HG02840 (cell line): ENCODE measurements at regions not wholly inside any gene's neighbourhood (a gene's known extent, or its start where the extent isn't known, plus 50 kb on each side); places are given as distances from the start of the nearest gene placed in this dataset.

Experiments used
- ATAC-seq: cut with Tn5 transposase; IDR thresholded peaks from one replicate; pipeline ENCODE4 v1.9.1; 2021; ENCODE audit warnings: mild to moderate bottlenecking, moderate library complexity, moderate number of reproducible peaks; ENCODE audit not compliant: unreplicated experiment, low FRiP score

- no peak for ATAC-seq
Observed at GRCh38 chr20:39333211-39333610, 371.1 kb downstream of the DHX35 start.

DNA sequence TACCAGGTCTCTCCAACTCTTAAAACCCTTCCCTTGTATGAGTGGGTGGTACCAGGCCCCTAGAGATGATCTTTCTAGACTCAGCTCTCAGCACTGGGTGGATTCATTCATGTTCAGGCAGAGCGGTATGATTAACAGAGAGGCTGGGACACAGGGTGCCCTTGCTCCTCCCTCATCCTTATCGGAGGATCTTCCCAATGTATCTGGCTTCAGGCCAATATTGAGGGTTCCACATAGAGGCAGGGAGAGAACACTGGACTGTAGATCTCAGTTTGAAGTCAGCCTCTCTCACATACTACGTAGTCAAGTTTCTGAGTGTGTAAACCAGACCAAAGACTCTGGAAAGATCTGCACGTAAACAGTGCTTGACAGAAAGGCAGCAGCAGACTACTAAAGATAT, 366.2 kb downstream of the DHX35 start:
- no peak for ATAC-seq

GRCh38 chr20:39326050-39326449, 363.9 kb downstream of the DHX35 start:
- no peak for ATAC-seq

- ATAC-seq: no peak
Observed at GRCh38 chr20:39318911-39319310, 356.8 kb downstream of the DHX35 start.

- ATAC-seq: no peak
Observed at GRCh38 chr20:39312676-39313075, 350.5 kb downstream of the DHX35 start.

DNA sequence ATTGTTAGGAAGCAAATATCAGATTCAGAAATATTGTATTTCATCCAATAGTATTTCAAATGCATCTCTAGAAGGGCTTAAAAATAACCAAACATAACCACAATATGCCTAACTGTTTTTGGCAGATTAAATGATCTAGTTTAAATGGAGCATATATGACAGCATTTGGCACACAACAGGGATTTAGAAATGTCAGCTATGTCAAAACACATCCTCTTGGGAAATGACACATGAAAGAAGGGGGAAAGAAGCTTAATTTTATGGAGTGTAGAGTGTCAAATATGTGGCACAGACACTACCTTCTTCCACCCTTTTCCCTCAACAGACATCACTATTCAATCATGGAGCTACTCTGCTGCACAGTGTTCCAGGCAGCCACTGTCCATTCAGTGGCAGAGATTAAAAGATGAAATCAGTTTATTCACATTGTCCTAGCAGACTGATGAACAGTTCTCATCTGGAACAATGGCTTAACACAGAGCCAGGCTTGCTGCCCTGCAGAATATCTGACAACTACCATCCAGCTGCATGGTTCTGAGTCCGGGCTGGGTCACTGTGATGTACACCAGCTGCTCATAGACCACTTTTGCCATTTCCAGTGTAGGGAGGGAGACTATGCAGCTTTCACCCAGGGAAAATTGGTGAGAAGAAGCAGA, 349.8 kb downstream of the DHX35 start:
- ATAC-seq: no peak

GRCh38 chr20:39310363-39310995, 348.3 kb downstream of the DHX35 start:
- ATAC-seq: no peak

GRCh38 chr20:39309458-39309857, 347.3 kb downstream of the DHX35 start:
- no peak for ATAC-seq

GRCh38 chr20:39302312-39302711, 340.2 kb downstream of the DHX35 start:
- no peak for ATAC-seq

GRCh38 chr20:39299783-39300182, 337.6 kb downstream of the DHX35 start:
- no peak for ATAC-seq

GRCh38 chr20:39298571-39299506, 336.7 kb downstream of the DHX35 start:
- no peak for ATAC-seq

DNA sequence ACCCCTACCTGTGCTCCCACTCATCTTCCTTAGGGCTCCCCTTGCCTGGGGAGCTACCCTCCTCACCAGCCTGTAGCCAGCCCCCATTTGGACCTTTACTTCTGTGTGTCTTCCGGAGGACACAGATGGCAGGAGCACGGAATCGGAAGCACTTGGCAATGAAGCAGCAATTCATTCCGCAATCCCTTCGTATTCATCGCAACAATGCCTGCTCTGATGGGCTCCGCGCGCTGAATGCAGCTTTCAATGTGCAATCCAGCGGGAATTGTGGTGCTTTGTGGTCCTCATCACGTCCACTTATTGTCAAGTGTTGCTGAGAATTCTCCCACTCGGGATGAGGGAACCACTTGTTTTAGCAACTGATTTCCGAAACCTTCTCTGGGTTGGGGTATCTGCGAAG, 336.0 kb downstream of the DHX35 start:
- no peak for ATAC-seq

DNA sequence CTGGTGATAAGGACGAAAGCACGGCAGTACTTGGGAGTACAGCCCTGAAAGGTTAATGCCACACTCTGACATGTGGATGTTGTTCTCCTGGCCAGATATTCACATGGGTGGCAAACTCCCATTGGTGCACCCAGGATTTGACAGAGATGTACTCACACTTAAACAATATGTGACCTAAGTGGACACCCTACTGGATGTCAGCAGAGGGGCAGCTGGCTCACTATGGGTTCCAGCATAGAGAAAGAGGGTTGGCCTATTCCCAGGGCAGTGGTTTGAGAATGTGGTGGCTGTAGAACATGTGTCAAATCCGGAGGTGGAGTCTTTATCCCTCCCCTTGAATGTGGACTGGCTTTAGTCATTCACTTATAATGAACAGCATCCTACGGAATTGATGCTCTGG, 333.2 kb downstream of the DHX35 start:
- ATAC-seq: no peak

GRCh38 chr20:39294137-39294725, 332.1 kb downstream of the DHX35 start:
- no peak for ATAC-seq

DNA sequence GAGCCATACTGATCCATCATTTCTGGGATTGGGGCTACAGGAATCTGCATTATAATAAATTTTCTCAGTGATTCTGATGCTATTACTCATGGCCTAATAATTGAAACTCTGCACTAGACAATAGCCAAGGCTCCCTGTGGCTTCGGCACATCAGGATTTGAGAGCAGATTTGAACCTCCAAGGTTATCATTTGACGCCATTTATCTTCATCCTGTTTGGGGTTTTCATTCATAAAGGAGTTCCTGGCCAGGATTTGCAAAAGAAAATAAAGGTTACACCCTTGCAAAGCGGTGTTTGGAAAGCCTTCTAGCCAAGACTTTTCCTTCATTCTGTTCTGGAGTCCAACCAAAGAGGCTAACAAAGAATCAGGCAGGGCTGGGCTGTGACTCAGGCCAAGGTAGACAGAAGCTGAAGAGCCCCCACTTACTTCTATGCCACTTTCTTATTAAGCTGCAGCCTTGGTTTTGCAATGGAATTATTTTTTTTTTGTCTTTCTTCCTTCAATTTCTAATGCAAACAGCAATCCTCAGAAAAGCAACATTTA, 330.1 kb downstream of the DHX35 start:
- ATAC-seq: no peak

DNA sequence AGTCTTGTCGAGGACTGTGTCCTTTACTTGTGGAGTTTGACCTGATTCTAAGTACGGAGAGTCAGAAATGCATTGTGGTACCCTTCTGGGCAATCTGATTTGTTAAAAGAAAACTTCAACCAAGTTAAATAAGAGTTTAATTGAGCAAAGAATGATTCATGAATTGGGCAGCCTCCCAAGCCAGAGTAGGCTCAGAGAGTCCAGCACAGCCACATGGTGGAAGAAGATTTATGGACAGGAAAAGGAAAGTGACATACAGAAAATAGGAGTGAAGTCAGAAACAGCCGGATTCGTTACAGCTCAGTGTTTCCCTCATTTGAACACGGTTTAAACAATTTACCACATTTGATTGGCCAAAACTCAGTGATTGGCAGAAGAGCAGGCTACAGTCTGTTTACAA, 329.2 kb downstream of the DHX35 start:
- ATAC-seq: no peak

- ATAC-seq: no peak
Observed at GRCh38 chr20:39290575-39290974, 328.4 kb downstream of the DHX35 start.

DNA sequence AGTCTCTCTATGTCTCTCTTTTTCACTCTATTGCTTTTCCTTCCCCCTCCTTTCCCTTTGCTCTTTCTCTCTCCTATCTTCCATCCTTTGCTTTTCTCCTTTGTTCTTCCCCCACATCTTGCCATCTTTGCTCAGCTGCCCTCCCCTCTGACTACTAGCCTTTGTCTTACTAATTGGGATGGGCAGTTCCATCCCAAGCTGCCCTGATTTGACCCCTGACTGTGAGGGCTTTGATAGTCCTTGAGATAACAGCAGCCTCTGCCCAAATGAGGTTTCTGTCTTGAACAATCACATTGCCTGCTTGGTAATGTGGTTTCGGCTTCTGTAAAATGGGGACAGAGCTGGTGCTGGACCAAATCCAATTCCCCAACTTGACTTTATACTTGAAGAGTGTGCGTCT, 327.7 kb downstream of the DHX35 start:
- ATAC-seq: no peak

- ATAC-seq: no peak
Observed at GRCh38 chr20:39289316-39289715, 327.2 kb downstream of the DHX35 start.

DNA sequence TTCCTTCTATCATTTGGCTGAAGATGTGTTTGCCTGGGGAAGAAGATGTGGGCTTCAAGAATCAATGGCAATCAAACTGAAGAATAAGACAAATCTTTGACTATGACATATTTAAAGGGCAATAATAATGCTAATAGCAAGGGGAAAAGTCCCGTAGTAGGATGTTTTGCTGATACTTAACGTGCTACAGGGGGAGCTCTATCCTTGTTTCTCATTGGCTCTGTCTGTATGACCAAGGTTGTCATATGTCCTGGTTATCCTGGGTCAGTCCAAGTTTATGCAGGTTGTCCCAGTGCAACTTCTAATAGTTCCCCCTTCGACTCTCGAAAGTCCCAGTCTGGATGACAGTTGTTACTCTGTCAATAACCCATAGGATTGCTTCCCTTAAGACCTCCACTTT, 321.3 kb downstream of the DHX35 start:
- ATAC-seq: no peak

DNA sequence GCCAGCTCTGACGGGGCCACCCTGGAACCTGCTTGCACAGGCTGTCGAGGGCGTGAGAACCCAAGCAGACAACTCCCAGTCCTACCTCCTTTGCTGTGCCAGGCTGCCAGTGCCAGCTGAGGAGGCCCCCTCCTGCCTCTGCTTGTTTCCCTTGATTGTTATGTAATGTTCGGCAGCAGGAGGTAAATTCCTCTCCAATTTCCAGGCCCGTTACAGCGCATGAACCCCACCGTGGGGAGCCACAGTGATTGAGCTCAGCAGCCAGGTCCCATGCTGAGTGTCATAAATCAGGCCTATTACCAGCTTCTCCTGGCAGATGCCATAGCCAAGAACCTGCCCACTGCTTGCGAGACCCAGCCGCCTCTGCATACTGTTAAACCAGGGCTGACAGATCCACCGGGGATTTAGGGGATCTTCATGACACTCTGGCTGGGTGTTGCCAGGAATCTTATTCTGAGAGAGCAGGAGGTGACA, 320.5 kb downstream of the DHX35 start:
- no peak for ATAC-seq
